Erythroblast (primary cell): ENCODE measurements at regions not wholly inside any gene's neighbourhood (a gene's known extent, or its start where the extent isn't known, plus 50 kb on each side); places are given as distances from the start of the nearest gene placed in this dataset.

ENCODE experiments used
- GATA1 ChIP-seq: IDR thresholded peaks from 2 replicates; pipeline ENCODE4 v1.6.1; 2011; ENCODE audit warnings: low read depth, mild to moderate bottlenecking, control low read depth, low read length, moderate library complexity
- POLR2A ChIP-seq: IDR thresholded peaks from 2 replicates; pipeline ENCODE4 v1.6.1; 2011; ENCODE audit warnings: mild to moderate bottlenecking, low read length

- TF ChIP-seq POLR2A (no peak), GATA1 (no peak)
Measured at GRCh38 chr1:195637539-195637938, 970.7 kb downstream of the KCNT2 start.
